ENCODE measurements at regions not wholly inside any gene's neighbourhood (a gene's known extent, or its start where the extent isn't known, plus 50 kb on each side); places are given as distances from the start of the nearest gene placed in this dataset.
"Not testable (repeated sequence)": the region's sequence is repeated elsewhere in the genome, so short reads cannot be mapped to it uniquely, and the experiment has no call there.

DNA sequence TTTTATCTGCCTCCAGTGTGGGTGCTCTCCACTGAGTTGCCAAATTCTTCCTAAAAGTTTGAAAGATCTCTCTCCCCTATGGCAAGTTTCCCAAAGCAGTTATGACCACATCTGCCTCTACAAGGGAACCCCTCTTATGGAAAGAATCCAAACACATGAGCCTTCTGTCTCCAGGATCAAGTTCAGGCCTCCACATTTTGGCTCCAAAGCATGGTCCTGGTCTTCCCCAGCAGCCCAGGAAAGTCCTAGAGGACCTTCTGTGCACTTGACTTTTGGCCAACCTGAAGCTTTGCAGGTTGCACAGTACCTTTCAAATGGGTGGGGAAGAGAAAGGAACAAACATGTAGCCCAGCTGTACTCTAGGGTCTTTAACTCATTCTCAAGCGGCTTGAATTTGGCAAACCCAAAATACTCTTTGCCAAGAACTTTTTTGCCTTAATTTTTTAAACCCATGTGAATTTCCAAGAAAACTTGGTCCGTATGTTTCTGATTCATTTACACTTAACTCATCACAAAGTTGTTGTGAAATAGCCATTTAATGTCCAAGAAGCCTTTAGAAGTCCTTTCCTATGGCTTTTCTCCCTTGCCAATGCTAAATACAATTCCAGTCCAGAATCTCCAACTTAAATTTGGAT is 240.1 kb upstream of the TBX18 start:
- no peak for DNase-seq (ENCODE audit: extremely low read depth, low read depth)
- TF ChIP-seq, protein P1, sequence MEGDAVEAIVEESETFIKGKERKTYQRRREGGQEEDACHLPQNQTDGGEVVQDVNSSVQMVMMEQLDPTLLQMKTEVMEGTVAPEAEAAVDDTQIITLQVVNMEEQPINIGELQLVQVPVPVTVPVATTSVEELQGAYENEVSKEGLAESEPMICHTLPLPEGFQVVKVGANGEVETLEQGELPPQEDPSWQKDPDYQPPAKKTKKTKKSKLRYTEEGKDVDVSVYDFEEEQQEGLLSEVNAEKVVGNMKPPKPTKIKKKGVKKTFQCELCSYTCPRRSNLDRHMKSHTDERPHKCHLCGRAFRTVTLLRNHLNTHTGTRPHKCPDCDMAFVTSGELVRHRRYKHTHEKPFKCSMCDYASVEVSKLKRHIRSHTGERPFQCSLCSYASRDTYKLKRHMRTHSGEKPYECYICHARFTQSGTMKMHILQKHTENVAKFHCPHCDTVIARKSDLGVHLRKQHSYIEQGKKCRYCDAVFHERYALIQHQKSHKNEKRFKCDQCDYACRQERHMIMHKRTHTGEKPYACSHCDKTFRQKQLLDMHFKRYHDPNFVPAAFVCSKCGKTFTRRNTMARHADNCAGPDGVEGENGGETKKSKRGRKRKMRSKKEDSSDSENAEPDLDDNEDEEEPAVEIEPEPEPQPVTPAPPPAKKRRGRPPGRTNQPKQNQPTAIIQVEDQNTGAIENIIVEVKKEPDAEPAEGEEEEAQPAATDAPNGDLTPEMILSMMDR (IDR thresholded peaks at IDR 0.05; ENCODE audit: low read depth, low read length, missing control alignments): no peak
- no peak overlapping the region for H3K4me3 ChIP-seq (replicated peaks; ENCODE audit: low read depth, low read length)

DNA sequence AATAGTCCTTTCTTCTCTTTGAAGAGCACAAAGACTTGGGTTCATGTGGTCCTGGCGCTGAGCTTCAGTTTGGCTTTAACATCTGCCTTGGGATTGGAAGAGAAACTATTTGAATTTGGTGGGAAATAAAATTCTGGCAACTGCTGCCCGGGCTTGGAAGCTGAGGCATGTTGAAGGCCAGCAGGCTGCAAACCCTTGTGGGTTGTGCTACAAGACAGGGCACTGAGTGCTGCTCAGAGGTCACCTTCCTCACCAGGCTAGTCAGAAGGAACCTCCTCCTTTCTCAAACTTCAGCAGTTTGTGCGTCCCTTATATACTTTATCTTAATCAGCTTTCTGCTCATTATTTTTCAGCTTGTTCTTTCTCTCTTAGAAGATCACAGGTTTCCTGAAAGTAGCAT is 238.4 kb upstream of the TBX18 start:
- no peak overlapping the region for H3K4me3 ChIP-seq (replicated peaks; ENCODE audit: low read depth, low read length)
- DNase-seq (ENCODE audit: extremely low read depth, low read depth): no peak
- TF ChIP-seq, protein P1 (IDR thresholded peaks at IDR 0.05; ENCODE audit: low read depth, low read length, missing control alignments): no peak

DNA sequence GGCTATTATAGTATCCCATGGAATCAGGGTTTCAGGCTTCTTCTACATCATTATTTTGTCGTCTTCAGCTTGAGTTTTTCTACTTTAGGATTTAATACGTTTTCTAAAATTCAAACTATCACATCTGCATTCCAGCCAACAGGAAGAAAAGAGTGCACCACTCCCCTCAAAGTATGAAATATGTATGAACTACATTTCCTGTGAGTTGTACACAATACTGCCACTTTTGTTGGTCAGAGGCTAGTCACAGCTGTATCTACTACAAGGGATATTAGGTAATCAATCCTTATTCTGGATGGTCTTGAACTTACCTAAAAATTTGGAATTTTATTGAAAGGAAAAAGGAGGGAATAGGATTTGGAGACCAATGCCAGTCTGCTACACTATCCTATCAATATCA is 235.6 kb upstream of the TBX18 start:
- DNase-seq (ENCODE audit: extremely low read depth, low read depth): no peak
- no peak overlapping the region for H3K4me3 ChIP-seq (replicated peaks; ENCODE audit: low read depth, low read length)
- TF ChIP-seq, protein P1 (IDR thresholded peaks at IDR 0.05; ENCODE audit: low read depth, low read length, missing control alignments): no peak

DNA sequence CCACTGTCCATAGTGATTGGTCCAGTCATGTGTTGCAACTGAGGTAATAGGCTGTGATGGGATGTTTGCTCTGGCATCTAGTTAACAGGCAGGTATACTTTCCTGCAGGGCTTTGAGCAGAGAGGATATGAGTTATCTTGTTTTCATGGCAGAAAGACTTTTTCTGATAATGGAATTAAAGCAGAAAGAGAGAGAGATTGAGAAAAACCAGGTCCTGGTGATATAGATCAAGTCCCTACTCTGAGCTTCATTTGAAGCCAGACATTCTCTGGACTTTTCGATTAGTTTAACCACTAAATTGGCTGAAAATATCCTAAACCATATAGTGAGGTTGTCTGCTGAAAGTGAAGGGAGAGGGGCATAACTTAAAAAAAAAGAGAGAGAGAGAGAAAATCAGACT is 233.8 kb upstream of the TBX18 start:
- H3K4me3 ChIP-seq (replicated peaks; ENCODE audit: low read depth, low read length): no peak overlapping the region
- TF ChIP-seq, protein P1 (IDR thresholded peaks at IDR 0.05; ENCODE audit: low read depth, low read length, missing control alignments): no peak
- no peak for DNase-seq (ENCODE audit: extremely low read depth, low read depth)

DNA sequence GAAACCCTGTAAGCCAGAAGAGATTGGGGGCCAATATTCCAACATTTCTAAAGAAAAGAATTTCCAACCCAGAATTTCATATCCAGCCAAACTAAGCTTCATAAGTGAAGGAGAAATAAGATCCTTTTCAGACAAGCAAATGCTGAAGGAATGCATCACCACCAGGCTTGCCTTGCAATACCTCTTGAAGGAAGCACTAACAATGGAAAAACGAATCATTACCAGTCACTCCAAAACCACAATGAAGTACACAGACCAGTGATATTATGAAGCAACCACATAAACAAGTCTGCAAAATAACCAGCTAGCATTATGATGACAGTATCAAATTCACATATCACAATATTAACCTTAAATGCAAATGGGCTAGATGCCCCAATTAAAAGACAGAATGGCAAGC is 224.4 kb upstream of the TBX18 start:
- DNase-seq (ENCODE audit: extremely low read depth, low read depth); H3K4me3 ChIP-seq (replicated peaks; ENCODE audit: low read depth, low read length): not testable (repeated sequence)

DNA sequence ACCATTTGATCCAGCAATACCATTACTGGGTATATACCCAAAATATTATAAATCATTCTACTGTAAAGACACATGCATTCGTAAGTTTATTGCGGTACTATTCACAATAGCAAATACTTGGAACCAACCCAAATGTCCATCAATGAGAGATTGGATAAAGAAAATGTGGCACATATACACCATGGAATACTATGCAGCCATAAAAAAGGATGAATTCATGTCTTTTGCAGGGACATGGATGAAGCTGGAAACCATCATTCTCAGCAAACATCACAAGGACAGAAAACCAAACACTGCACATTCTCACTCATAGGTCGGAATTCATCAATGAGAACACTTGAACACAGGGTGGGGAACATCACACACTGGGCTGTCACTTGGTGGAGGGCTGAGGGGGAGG is 221.1 kb upstream of the TBX18 start:
- not testable (repeated sequence) for DNase-seq (ENCODE audit: extremely low read depth, low read depth); H3K4me3 ChIP-seq (replicated peaks; ENCODE audit: low read depth, low read length)

DNA sequence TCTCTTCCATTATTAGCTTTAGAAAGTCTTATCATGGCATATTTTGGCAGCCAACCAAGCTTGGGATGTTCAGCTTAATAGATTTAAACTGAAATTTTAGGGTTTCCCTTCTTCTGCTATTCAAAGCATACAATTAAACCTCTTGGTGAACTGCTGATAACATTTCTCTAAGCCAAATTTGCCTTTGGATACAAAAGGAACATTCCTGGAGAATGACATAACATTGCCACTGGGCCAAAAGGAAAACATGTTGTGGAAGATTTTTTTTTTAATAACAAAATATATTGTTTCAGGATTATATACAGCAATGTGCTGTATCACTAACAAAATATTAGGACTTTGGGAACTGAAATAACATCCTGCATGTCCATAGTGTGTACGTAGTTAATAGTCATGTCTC is 215.1 kb upstream of the TBX18 start:
- DNase-seq (ENCODE audit: extremely low read depth, low read depth): no peak

DNA sequence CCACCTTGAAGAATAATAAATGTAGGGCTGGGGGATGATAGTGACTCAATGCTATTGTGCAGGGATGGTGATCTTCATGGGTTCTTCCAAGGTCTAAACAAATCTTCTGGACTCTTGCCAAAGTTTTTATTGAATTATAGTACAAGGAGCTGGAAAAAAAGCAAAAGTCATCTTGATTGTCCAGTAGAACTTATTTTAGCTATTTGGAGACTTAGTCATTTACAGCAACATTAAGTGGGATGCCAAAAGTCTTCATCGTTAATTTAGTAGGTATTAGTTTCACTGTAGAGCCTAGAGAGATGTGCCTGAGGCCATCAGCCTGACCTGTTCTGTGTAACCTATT is 212.9 kb upstream of the TBX18 start:
- no peak overlapping the region for H3K4me3 ChIP-seq (replicated peaks; ENCODE audit: low read depth, low read length)
- no peak for DNase-seq (ENCODE audit: extremely low read depth, low read depth)
- TF ChIP-seq, protein P1 (IDR thresholded peaks at IDR 0.05; ENCODE audit: low read depth, low read length, missing control alignments): no peak

More for the DNA sequence above, 215.1 kb upstream of the TBX18 start:
- TF ChIP-seq, protein P1 (IDR thresholded peaks at IDR 0.05; ENCODE audit: low read depth, low read length, missing control alignments): no peak
- H3K4me3 ChIP-seq (replicated peaks; ENCODE audit: low read depth, low read length): no peak overlapping the region
